Natural killer cell treated with Interleukin-12 subunit alpha and Interleukin-12 subunit beta and Interleukin-15 and Interleukin-18, amount 100 ng/mL, for 72 hours (primary cell): ENCODE measurements at regions not wholly inside any gene's neighbourhood (a gene's known extent, or its start where the extent isn't known, plus 50 kb on each side); places are given as distances from the start of the nearest gene placed in this dataset.

ENCODE experiments used
- ATAC-seq, 2 donors: fragments of 150-1000 bp; cut with Tn5 transposase in 1 of 2; sonication (Bioruptor Pico), chemical (Tn5 transposase) in 1 of 2; 2 replicates each; pipeline ENCODE4 v1.10.0; 2021
- DNase-seq: peaks from one replicate; pipeline ENCODE4 v3.0.0; 2022; ENCODE audit warnings: low spot score
- H3K27ac Mint-ChIP-seq, 2 donors: 1 replicate in 1 of 2; 2 replicates in 1 of 2; pipeline ENCODE4 v1.8.0; 2022; ENCODE audit warnings: mixed read lengths in 2 of 2, mild to moderate bottlenecking in 1 of 2, moderate library complexity in 1 of 2
- H3K27me3 Mint-ChIP-seq, 2 donors: 1 replicate in 1 of 2; 2 replicates in 1 of 2; pipeline ENCODE4 v1.8.0; 2022; ENCODE audit warnings: mixed read lengths in 2 of 2
- H3K36me3 Mint-ChIP-seq: one replicate; pipeline ENCODE4 v1.8.0; 2022; ENCODE audit warnings: mixed read lengths
- H3K4me1 Mint-ChIP-seq, 2 donors: 1 replicate in 1 of 2; 2 replicates in 1 of 2; pipeline ENCODE4 v1.8.0; 2022; ENCODE audit warnings: low read depth in 2 of 2, mixed read lengths in 2 of 2, mild to moderate bottlenecking in 1 of 2
- H3K4me3 Mint-ChIP-seq: one replicate; pipeline ENCODE4 v1.8.0; 2022; ENCODE audit warnings: mixed read lengths
- H3K9me3 Mint-ChIP-seq: 2 replicates; pipeline ENCODE4 v1.8.0; 2022; ENCODE audit warnings: mixed read lengths

DNA sequence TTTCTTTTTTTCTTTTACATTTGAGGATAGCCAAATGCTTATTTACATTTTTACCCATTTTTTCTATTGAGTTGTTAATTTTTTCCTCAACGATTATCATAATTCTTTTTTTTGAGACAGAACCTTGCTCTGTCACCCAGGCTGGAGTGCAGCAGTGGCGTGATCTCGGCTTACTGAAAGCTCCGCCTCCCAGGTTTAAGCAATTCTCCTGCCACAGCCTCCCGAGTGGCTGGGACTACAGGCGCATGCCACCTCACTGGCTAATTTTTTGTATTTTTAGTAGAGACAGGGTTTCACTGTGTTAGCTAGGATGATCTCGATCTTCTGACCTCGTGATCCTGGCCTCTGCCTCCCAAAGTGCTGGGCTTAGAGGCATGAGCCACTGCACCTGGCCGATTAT, 208.7 kb downstream of the LIG4 start:
- no peak overlapping the region for H3K27ac Mint-ChIP-seq
- no peaks in the 10 kb centered on the region for H3K27me3 Mint-ChIP-seq
- H3K4me3 Mint-ChIP-seq, result no peak overlapping the region
- H3K36me3 Mint-ChIP-seq, result no peaks in the 10 kb centered on the region
- H3K9me3 Mint-ChIP-seq, result peaks cover 16% of the 10 kb centered on the region
- ATAC-seq (no peak), DNase-seq (no peak)
- no peaks in the 10 kb centered on the region for H3K4me1 Mint-ChIP-seq

DNA sequence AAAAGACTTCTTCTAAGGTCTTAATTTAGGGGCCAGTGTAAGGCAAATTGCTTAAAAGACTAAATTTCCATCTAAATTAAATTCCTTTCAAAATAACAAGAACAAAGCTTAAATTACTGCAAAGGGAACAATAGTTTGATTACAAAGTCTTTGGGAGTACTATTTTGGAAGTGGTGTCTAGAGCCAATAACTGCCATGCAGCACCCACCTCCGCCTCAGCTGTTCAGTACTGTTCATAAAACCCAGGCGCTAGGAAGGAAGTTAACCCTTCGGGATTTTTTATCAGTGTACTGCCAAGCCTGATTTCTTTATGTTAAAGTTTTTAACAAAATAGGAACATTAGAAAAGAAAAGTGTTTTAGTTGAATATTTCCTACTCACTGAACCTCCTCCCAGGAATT, 210.1 kb downstream of the LIG4 start:
- no peak overlapping the region for H3K27ac Mint-ChIP-seq
- H3K27me3 Mint-ChIP-seq, result no peaks in the 10 kb centered on the region
- ATAC-seq (no peak), DNase-seq (no peak)
- no peaks in the 10 kb centered on the region for H3K4me1 Mint-ChIP-seq
- H3K36me3 Mint-ChIP-seq, result no peaks in the 10 kb centered on the region
- H3K9me3 Mint-ChIP-seq, result peaks cover 12% of the 10 kb centered on the region
- no peak overlapping the region for H3K4me3 Mint-ChIP-seq

DNA sequence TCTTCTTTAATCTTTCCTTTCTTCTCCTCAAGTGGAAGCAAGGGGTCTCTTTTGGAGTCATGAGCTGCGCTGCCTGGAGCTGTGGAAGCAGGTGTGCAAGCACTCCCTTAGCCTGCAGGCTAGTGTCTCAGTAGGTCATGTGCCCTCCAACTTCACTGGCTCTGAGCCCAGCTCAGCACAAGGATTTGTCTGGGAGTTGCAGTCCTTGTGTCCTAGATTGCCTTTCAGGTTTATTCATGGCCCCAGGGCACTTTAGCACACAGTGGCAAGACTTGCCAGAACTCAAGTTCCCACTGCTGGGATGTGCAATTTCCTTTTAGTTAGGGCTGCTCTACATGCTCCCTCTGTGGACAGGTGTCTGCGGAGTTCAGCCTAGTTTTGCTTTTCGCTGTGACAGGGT, 211.7 kb downstream of the LIG4 start:
- H3K4me3 Mint-ChIP-seq, result no peak overlapping the region
- DNase-seq, result no peak
- no peaks in the 10 kb centered on the region for H3K27me3 Mint-ChIP-seq
- no peaks in the 10 kb centered on the region for H3K4me1 Mint-ChIP-seq
- peaks cover 13% of the 10 kb centered on the region for H3K9me3 Mint-ChIP-seq
- ATAC-seq, result no peak
- no peaks in the 10 kb centered on the region for H3K36me3 Mint-ChIP-seq
- H3K27ac Mint-ChIP-seq, result no peak overlapping the region

DNA sequence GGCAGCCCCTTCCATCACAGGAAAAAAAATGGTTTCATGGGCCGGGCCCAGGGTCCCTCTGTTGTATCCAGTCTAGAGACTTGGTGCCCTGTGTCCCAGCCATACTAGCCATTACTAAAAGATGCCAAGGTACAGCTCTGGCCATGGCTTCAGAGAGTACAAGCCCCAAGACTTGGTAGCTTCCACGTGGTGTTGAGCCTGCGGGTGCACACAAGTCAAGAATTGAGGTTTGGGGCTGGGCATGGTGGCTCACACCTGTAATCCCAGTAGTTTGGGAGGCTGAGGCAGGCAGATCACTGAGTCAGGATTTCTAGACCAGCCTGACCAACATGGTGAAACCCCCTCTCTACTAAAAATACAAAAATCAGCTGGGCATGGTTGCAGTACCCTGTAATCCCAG, 214.3 kb downstream of the LIG4 start:
- no peaks in the 10 kb centered on the region for H3K27me3 Mint-ChIP-seq
- H3K4me3 Mint-ChIP-seq, result no peak overlapping the region
- H3K4me1 Mint-ChIP-seq, result no peaks in the 10 kb centered on the region
- no peak for DNase-seq
- no peak overlapping the region for H3K27ac Mint-ChIP-seq
- no peak for ATAC-seq
- peaks cover 24% of the 10 kb centered on the region for H3K9me3 Mint-ChIP-seq
- no peaks in the 10 kb centered on the region for H3K36me3 Mint-ChIP-seq

DNA sequence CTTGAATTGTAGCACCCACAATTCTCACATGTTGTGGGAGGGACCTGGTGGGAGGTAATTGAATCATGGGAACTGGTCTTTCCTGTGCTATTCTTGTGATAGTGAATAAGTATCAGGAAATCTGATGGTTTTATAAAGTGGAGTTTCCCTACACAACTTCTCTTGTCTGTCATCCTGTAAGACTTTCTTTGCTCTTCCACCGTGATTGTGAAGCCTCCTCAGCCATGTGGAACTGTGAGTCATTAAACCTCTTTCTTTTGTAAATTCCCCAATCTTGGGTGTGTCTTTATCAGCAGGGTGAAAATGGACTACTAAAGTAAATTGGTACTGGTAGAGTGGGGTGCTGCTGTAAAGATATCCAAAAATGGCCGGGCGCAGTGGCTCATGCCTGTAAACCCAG, 215.6 kb downstream of the LIG4 start:
- ATAC-seq (no peak), DNase-seq (no peak)
- Mint-ChIP-seq H3K36me3 (no peaks in the 10 kb centered on the region), H3K27ac (no peak overlapping the region), H3K9me3 (peaks cover 26% of the 10 kb centered on the region), H3K4me3 (no peak overlapping the region), H3K27me3 (no peaks in the 10 kb centered on the region), H3K4me1 (no peaks in the 10 kb centered on the region)

DNA sequence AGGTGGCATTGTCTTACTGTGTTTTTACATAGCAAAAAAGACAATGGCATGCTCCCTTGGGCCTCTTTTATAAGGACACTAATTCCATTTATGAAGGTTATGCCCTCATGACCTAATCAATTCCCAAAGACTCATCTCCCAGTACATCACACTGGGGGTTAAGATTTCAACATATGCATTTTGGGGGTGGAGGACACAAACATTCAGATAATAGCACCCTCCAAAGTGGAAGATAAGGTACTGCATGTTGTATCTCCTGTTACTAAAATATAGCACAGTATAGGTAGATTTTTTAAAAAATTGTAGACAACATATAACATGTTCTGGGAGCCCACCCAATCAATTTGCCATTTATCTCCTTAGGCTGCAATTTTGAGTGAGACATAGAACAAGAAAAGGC, 221.2 kb downstream of the LIG4 start:
- Mint-ChIP-seq H3K4me3 (no peak overlapping the region), H3K27me3 (no peaks in the 10 kb centered on the region), H3K27ac (no peak overlapping the region), H3K9me3 (peaks cover 17% of the 10 kb centered on the region), H3K36me3 (no peaks in the 10 kb centered on the region), H3K4me1 (no peaks in the 10 kb centered on the region)
- DNase-seq (no peak), ATAC-seq (no peak)

DNA sequence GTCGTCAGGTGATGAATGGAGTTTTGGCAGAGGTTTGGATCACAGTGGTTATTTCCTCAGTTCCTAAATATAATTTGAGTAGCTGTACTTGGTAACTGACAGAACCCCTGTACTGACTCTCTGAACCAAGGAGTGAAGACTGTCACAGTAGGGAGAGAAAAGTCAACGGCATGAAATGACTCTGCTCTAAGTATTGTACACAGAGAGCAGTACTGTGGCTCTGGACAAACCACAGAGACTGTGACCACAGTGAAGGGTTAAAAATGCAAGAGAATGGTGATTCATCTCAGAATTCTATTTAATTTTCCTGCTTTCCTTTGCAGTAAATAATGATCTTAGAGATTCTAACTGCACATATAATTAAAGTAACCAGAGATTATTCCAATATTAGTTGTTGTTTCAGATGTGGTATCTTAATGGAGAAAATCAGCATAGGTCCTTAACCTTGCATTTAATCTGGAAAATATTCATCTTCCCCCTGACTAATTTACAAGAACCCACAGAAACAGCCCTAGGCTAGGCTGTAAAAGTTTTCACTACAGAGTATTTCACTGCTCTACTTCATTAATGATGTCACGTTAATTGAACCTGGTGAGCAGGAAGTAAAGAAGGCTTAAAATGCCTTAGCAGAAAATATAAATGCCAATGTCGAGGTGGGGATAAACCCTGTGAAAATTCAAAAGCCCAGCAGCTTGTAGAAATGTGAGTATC, 221.9 kb downstream of the LIG4 start:
- H3K9me3 Mint-ChIP-seq, result peaks cover 19% of the 10 kb centered on the region
- no peak for ATAC-seq
- H3K27me3 Mint-ChIP-seq, result no peaks in the 10 kb centered on the region
- DNase-seq, result no peak
- H3K4me1 Mint-ChIP-seq, result no peaks in the 10 kb centered on the region
- H3K4me3 Mint-ChIP-seq, result no peak overlapping the region
- no peak overlapping the region for H3K27ac Mint-ChIP-seq
- no peaks in the 10 kb centered on the region for H3K36me3 Mint-ChIP-seq

DNA sequence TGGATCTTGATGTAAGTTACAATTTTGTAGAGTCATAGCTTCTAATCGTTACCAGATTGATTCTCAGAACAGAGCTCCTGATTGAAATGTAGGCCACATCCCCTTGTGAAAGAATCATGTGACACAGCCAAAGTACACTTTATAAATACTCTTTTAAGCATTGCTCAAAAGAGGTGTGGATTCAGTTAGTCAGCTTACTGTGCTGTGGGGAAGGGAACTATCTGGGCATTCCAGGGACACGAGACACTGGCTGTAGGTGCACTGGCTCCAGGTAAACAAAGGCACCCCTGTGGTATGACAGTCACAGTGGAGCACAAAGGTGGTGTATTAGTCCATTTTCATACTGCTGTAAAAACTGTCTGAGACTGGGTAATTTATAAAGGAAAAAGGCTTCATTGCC, 222.8 kb downstream of the LIG4 start:
- H3K27me3 Mint-ChIP-seq, result no peaks in the 10 kb centered on the region
- DNase-seq, result no peak
- no peak for ATAC-seq
- H3K4me3 Mint-ChIP-seq, result no peak overlapping the region
- H3K36me3 Mint-ChIP-seq, result no peaks in the 10 kb centered on the region
- H3K4me1 Mint-ChIP-seq, result no peaks in the 10 kb centered on the region
- H3K27ac Mint-ChIP-seq, result no peak overlapping the region
- H3K9me3 Mint-ChIP-seq, result peaks cover 18% of the 10 kb centered on the region

DNA sequence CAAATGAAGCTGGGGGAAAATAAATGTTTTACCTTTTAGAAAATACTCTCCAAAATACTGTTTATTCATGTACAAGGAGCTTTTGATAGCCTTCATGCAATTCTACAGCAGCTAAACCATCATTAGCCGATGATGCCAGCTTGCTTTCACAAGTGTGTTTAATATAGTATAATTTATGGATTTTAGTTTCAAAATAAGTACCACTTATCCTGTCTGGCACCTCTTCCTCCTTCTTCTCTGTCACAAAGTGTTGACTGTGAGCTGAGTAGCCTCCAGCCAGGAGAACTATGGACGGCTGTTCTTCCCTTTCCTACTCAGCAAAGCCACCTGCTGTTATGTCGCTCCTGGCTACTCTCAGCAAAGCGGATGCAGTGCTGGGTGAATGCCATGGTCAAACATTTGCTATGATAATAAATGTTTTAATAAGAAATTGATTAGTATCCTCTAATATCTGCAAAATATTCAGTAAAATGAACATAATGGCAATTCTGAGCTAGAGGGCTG, 238.2 kb downstream of the LIG4 start:
- ATAC-seq (no peak), DNase-seq (no peak)
- H3K9me3 Mint-ChIP-seq, result peaks cover 14% of the 10 kb centered on the region
- no peak overlapping the region for H3K4me3 Mint-ChIP-seq
- no peaks in the 10 kb centered on the region for H3K4me1 Mint-ChIP-seq
- H3K27ac Mint-ChIP-seq, result no peak overlapping the region
- H3K36me3 Mint-ChIP-seq, result no peaks in the 10 kb centered on the region
- H3K27me3 Mint-ChIP-seq, result no peaks in the 10 kb centered on the region

DNA sequence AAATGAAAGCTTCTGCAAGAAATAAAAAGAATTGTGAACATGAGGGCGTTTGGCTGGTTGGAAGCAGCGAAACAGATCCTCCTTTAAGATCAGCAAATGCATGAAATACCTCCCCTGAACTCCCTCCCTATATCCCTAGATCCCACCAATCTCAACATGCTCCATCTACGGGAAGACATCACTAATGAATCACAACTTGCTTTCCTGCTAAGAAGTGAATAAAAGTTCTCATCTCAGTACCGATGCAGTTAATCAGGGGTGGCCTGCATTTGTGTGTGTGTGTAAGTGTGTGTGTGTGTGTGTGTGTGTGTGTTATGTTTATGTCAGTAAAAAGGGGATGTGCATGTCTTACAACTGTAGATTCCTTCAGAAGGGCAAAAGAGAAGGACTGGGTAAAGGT, 238.7 kb downstream of the LIG4 start:
- no peak for ATAC-seq
- Mint-ChIP-seq H3K27me3 (no peaks in the 10 kb centered on the region), H3K27ac (no peak overlapping the region), H3K36me3 (no peaks in the 10 kb centered on the region), H3K9me3 (peaks cover 11% of the 10 kb centered on the region), H3K4me1 (no peaks in the 10 kb centered on the region), H3K4me3 (no peak overlapping the region)
- no peak for DNase-seq

DNA sequence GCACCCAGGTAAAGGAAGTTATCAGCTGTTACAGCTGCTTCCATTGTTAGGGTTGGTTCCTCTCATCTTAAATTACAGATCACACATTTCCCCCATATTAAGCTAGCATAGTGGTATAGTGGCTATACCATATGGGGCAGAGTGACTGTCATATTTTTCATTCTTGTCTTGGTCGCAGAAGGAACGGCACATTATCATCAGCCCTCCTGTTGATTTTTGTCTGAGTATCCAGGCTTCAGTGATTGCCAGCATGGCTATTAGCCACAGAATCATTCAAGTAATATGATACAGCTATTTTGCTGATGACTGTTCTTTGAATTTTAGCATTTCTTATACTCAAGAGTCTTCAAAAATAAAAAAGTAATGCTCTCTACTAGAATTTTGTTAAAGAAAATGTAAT, 240.9 kb downstream of the LIG4 start:
- no peaks in the 10 kb centered on the region for H3K4me1 Mint-ChIP-seq
- DNase-seq, result no peak
- no peaks in the 10 kb centered on the region for H3K27me3 Mint-ChIP-seq
- ATAC-seq, result no peak
- peaks cover 13% of the 10 kb centered on the region for H3K9me3 Mint-ChIP-seq
- no peaks in the 10 kb centered on the region for H3K36me3 Mint-ChIP-seq
- no peak overlapping the region for H3K4me3 Mint-ChIP-seq
- H3K27ac Mint-ChIP-seq, result no peak overlapping the region

DNA sequence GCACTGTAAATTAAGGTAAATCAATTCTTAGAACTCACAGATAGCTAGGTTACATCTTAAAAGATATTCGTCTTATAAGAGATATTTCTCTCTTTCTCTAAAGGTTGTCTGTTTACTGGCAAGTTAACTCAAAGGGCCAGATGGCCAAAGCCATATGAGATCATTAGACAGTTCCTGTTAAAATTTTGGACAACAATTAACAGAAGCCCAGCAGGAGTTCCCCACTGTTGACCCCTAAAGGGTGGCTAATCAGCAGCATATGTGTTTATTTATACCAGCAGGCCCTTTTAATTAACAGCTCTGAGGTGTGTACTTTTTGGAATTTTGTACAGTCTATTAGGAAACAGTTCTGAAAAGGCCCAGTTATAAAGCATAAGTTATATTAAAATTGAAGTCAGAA, 245.8 kb downstream of the LIG4 start:
- no peaks in the 10 kb centered on the region for H3K36me3 Mint-ChIP-seq
- ATAC-seq (no peak), DNase-seq (no peak)
- H3K27ac Mint-ChIP-seq, result no peak overlapping the region
- H3K4me3 Mint-ChIP-seq, result no peak overlapping the region
- no peaks in the 10 kb centered on the region for H3K27me3 Mint-ChIP-seq
- peaks cover 3% of the 10 kb centered on the region for H3K9me3 Mint-ChIP-seq
- H3K4me1 Mint-ChIP-seq, result no peaks in the 10 kb centered on the region

DNA sequence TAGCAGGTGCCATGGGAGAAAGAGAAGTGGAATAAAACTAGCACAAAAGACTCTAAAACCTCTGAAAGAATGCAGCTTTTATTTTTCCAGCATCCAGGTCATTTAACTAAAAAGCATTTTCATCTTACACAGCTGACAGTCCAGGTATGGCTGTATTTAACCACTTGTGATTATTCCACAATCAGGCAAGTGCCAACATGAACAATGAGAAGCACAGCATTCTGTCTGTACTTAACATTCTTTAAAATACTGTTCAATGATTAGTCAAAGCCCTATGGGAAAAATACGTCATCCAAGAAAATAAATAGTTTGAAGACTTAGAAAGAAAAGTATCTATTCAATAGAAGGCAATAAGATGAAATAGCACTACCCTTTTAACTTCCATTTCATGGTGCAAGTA, 246.9 kb downstream of the LIG4 start:
- Mint-ChIP-seq H3K4me3 (no peak overlapping the region), H3K9me3 (peaks cover 4% of the 10 kb centered on the region), H3K36me3 (no peaks in the 10 kb centered on the region), H3K27me3 (no peaks in the 10 kb centered on the region), H3K27ac (no peak overlapping the region), H3K4me1 (no peaks in the 10 kb centered on the region)
- ATAC-seq, result no peak
- no peak for DNase-seq

DNA sequence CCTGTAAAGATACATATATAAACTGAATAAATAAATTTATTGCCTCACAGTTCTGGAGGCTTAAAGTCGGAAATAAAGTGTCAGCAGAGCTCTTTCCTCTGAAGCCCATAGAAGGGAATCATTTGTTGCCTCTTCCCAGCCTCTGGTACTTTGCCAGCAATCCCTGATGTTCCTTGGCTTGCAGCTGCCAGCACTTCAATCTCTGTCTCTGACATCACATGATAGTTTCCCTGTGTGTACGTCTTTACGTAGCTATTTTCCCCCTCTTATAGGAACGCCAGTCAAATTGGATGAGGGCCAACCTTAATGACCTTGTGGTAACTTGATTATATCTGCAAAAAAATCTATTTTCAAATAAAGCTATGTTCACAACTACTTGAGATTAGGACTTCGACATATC, 250.9 kb downstream of the LIG4 start:
- H3K4me3 Mint-ChIP-seq, result no peak overlapping the region
- no peaks in the 10 kb centered on the region for H3K36me3 Mint-ChIP-seq
- H3K27me3 Mint-ChIP-seq, result no peaks in the 10 kb centered on the region
- H3K27ac Mint-ChIP-seq, result no peak overlapping the region
- ATAC-seq (no peak), DNase-seq (no peak)
- H3K9me3 Mint-ChIP-seq, result peaks cover 12% of the 10 kb centered on the region
- H3K4me1 Mint-ChIP-seq, result no peaks in the 10 kb centered on the region
